OCI-LY7 (cell line): ENCODE measurements at regions not wholly inside any gene's neighbourhood (a gene's known extent, or its start where the extent isn't known, plus 50 kb on each side); places are given as distances from the start of the nearest gene placed in this dataset.

Experiments used
- BruUV-seq: library from RNA; stranded (reverse); fragments of 400-500 nt; replicated peaks from 2 replicates; lab custom pipeline; 2021; lab: Mats Ljungman, UMichigan
- CTCF ChIA-PET: fragments of 300-600 bp; sonication (Branson Sonifier 250); formaldehyde crosslinking; loops from one replicate; lab custom pipeline; 2022; ENCODE audit warnings: antibody characterized with exemption; ENCODE audit not compliant: unreplicated experiment; lab: Charles Lee
- POLR2A ChIA-PET: fragments of 300-600 bp; sonication (Branson Sonifier 250); formaldehyde crosslinking; loops from one replicate; lab custom pipeline; 2022; ENCODE audit warnings: antibody characterized with exemption; lab: Charles Lee
- DNase-seq: peaks from one replicate; pipeline ENCODE4 v3.0.0-alpha.2; 2015; ENCODE audit warnings: low spot score
- H2AFZ ChIP-seq: fragments of 200-600 bp; sonication (generic), shearing (Covaris generic); 2 replicates; pipeline ENCODE4 v1.6.1; 2014; ENCODE audit warnings: mild to moderate bottlenecking, antibody characterized with exemption, low read length, moderate library complexity
- H3K27ac ChIP-seq: fragments of 200-600 bp; sonication (generic); 2 replicates; pipeline ENCODE4 v1.5.1; 2014; ENCODE audit warnings: mixed run types, low read depth, mild to moderate bottlenecking, moderate library complexity, low read length, inconsistent platforms; ENCODE audit not compliant: poor library complexity, severe bottlenecking
- H3K36me3 ChIP-seq: fragments of 200-600 bp; sonication (generic); 2 replicates; pipeline ENCODE4 v1.6.1; 2014; ENCODE audit warnings: mild to moderate bottlenecking, antibody characterized with exemption, low read length, moderate library complexity, mixed read lengths; ENCODE audit not compliant: insufficient read depth
- H3K4me1 ChIP-seq: fragments of 200-600 bp; sonication (generic); 2 replicates; pipeline ENCODE4 v1.5.1; 2014; ENCODE audit warnings: mild to moderate bottlenecking, low read length; ENCODE audit not compliant: insufficient read depth, poor library complexity, severe bottlenecking
- H3K4me2 ChIP-seq: fragments of 200-600 bp; sonication (generic); 2 replicates; pipeline ENCODE4 v1.6.1; 2014; ENCODE audit warnings: mild to moderate bottlenecking, low read length
- H3K4me3 ChIP-seq: fragments of 200-600 bp; sonication (generic); 2 replicates; pipeline ENCODE4 v1.5.1; 2014; ENCODE audit warnings: mild to moderate bottlenecking, low read depth, low read length; ENCODE audit not compliant: poor library complexity, severe bottlenecking
- H3K79me2 ChIP-seq: fragments of 200-600 bp; sonication (generic); 2 replicates; pipeline ENCODE4 v1.6.1; 2016; ENCODE audit warnings: low read depth, mild to moderate bottlenecking, low read length, moderate library complexity, mixed read lengths; ENCODE audit not compliant: insufficient read depth
- H3K9me2 ChIP-seq: fragments of 200-600 bp; sonication (generic); 2 replicates; pipeline ENCODE4 v1.6.1; 2016; ENCODE audit warnings: mild to moderate bottlenecking, low read length, mixed read lengths; ENCODE audit not compliant: insufficient read depth
- H3K9me3 ChIP-seq: fragments of 200-600 bp; sonication (generic); 2 replicates; pipeline ENCODE4 v1.6.1; 2014; ENCODE audit warnings: mild to moderate bottlenecking, mixed run types, low read length, mixed read lengths
- H4K20me1 ChIP-seq: fragments of 200-600 bp; sonication (generic); 2 replicates; pipeline ENCODE4 v1.6.1; 2014; ENCODE audit warnings: mild to moderate bottlenecking, antibody characterized with exemption, low read length, moderate library complexity, mixed read lengths; ENCODE audit not compliant: insufficient read depth
- CTCF ChIP-seq: fragments of 200-600 bp; sonication (generic); conservative IDR thresholded peaks from 2 replicates; pipeline ENCODE4 v1.5.1; 2014; ENCODE audit warnings: mild to moderate bottlenecking, antibody characterized with exemption, low read length, moderate library complexity, mixed read lengths
- EZH2phosphoT487 ChIP-seq: fragments of 200-600 bp; sonication (generic); IDR thresholded peaks from 2 replicates; pipeline ENCODE4 v1.6.1; 2018; ENCODE audit warnings: low read depth, borderline replicate concordance, mild to moderate bottlenecking, mixed run types, antibody characterized with exemption, low read length, moderate library complexity, mixed read lengths
- intact Hi-C: fragments of 100-400 bp; cut with micrococcal nuclease; formaldehyde crosslinking; loops from one replicate; pipeline ENCODE4 v1.10.0; 2022; ENCODE audit not compliant: unreplicated experiment

- intact Hi-C loops: loop anchor here (1.0 to 10.0 kb wide), 5 partner anchors 49 to 447 kb away; no protein-coding TSS in a partner anchor
- Histone ChIP-seq H4K20me1 (no peaks in the 10 kb centered on the region), H3K9me3 (no peaks in the 10 kb centered on the region), H3K9me2 (no peaks in the 10 kb centered on the region), H3K36me3 (no peaks in the 10 kb centered on the region), H3K27ac (peak overlapping the region; percentile 55), H3K4me3 (peak overlapping the region; percentile 38), H2AFZ (no peak overlapping the region), H3K4me2 (peak overlapping the region; percentile 77), H3K79me2 (no peaks in the 10 kb centered on the region), H3K4me1 (peaks cover 34% of the 10 kb centered on the region)
- DNase-seq: no peak
- ChIA-PET POLR2A (interaction anchor here (0.6 kb wide), 1 partner anchor 756 kb away, joined by 3 read pairs; no protein-coding TSS in a partner anchor), CTCF (no interaction called here)
- BruUV-seq: no TSS peak
- no peak for TF ChIP-seq CTCF
- TF ChIP-seq EZH2phosphoT487: no peak
Measured at GRCh38 chr22:48443680-48444079, 1384.0 kb downstream of the BRD1 start.

DNA sequence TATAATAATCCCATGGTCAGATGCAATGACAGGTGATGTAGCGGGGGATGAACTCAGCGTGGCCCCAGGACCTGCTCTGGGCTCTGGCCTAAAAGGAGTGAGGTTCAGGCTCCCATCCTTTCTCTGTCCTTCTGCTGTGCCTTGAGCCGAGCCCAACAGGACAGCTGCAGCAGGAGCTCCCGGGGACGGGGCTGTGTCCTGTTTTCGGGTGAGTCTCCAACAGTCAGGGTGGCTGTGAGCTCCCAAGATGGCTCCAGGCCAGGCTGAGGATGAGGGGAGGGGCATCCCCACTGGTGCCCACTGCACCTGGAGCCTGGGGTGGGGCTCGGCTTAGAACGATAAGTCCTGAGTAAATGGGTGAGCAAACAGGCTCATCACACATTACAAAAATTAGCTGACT lies 1385.0 kb downstream of the BRD1 start:
- no peak overlapping the region for H2AFZ ChIP-seq
- no peaks in the 10 kb centered on the region for H3K36me3 ChIP-seq
- H3K9me3 ChIP-seq: no peaks in the 10 kb centered on the region
- H3K4me1 ChIP-seq: peaks cover 34% of the 10 kb centered on the region
- no peak for DNase-seq
- BruUV-seq: no TSS peak
- ChIA-PET CTCF (no interaction called here), POLR2A (no interaction called here)
- H3K4me3 ChIP-seq: no peak overlapping the region
- TF ChIP-seq CTCF (no peak), EZH2phosphoT487 (no peak)
- H4K20me1 ChIP-seq: no peaks in the 10 kb centered on the region
- no peaks in the 10 kb centered on the region for H3K79me2 ChIP-seq
- intact Hi-C loops: loop anchor here (10.0 kb wide), 1 partner anchor 392 kb away; no protein-coding TSS in a partner anchor
- no peak overlapping the region for H3K4me2 ChIP-seq
- no peak overlapping the region for H3K27ac ChIP-seq
- H3K9me2 ChIP-seq: no peaks in the 10 kb centered on the region

DNA sequence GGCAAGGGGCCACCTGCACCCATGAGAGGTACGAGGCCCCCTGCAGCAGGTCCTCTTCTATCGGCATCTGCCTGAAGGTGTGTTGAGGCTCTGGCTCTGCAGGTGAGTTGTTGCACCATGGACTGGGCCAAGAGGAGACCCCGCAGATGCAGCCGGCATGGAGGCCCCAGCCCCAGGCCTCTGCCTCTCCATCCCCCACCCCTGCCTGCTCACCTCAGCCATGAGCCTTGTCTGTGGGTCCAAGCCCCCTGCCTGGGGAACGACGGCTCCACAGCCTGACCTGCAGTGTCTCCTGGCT lies 1386.2 kb downstream of the BRD1 start:
- DNase-seq: no peak
- H3K4me3 ChIP-seq: no peak overlapping the region
- ChIA-PET POLR2A (no interaction called here), CTCF (no interaction called here)
- H3K9me2 ChIP-seq: no peaks in the 10 kb centered on the region
- H3K4me2 ChIP-seq: no peak overlapping the region
- intact Hi-C loops: loop anchor here (10.0 kb wide), 1 partner anchor 393 kb away; no protein-coding TSS in a partner anchor
- H2AFZ ChIP-seq: no peak overlapping the region
- no peaks in the 10 kb centered on the region for H3K36me3 ChIP-seq
- H3K27ac ChIP-seq: no peak overlapping the region
- no peak for TF ChIP-seq EZH2phosphoT487
- no peak for TF ChIP-seq CTCF
- BruUV-seq: no TSS peak
- H3K4me1 ChIP-seq: peaks cover 34% of the 10 kb centered on the region
- H3K79me2 ChIP-seq: no peaks in the 10 kb centered on the region
- H3K9me3 ChIP-seq: no peaks in the 10 kb centered on the region
- H4K20me1 ChIP-seq: no peaks in the 10 kb centered on the region
